H7 (cell line): ENCODE measurements at regions not wholly inside any gene's neighbourhood (a gene's known extent, or its start where the extent isn't known, plus 50 kb on each side); places are given as distances from the start of the nearest gene placed in this dataset.

Experiments
- DNase-seq: peaks from one replicate; pipeline ENCODE4 v3.0.0; 2012
- H3K27me3 ChIP-seq: 2 replicates; pipeline ENCODE4 v1.6.0; 2011; ENCODE audit warnings: mild to moderate bottlenecking, low read length; ENCODE audit not compliant: control insufficient read depth, insufficient read depth
- H3K36me3 ChIP-seq: replicated peaks from 2 replicates; pipeline ENCODE4 v1.5.1; 2011; ENCODE audit warnings: low read length; ENCODE audit not compliant: control insufficient read depth, insufficient read depth
- H3K4me3 ChIP-seq: 2 replicates; pipeline ENCODE4 v1.5.1; 2011; ENCODE audit warnings: low read depth, mild to moderate bottlenecking, control low read depth, low read length, moderate library complexity; ENCODE audit not compliant: insufficient read depth

DNA sequence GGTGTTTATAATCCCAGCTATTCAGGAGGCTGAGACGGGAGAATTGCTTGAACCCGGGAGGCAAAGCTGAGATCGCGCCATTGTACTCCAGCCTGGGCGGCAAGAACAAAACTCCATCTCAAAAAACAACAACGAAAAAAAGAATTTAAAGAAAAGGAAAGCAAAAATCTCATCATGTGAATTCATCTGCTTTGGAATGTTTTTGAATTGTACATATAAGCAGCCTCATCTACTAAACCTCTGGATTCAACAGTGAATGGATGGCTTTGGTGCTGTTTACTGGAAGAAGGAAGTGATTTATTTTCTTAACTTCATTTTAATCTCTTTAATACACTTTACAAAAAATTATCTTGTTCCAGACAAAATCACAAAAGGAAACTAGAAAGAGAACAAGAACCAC is 51.8 kb upstream of the PNRC1 start:
- Histone ChIP-seq H3K4me3 (no peak overlapping the region), H3K27me3 (no peaks in the 10 kb centered on the region), H3K36me3 (no peaks in the 10 kb centered on the region)
- no peak for DNase-seq

GRCh38 chr6:89027756-89028155 is 52.8 kb upstream of the PNRC1 start:
- Histone ChIP-seq H3K36me3 (no peaks in the 10 kb centered on the region), H3K4me3 (no peak overlapping the region), H3K27me3 (no peaks in the 10 kb centered on the region)
- DNase-seq: no peak

DNA sequence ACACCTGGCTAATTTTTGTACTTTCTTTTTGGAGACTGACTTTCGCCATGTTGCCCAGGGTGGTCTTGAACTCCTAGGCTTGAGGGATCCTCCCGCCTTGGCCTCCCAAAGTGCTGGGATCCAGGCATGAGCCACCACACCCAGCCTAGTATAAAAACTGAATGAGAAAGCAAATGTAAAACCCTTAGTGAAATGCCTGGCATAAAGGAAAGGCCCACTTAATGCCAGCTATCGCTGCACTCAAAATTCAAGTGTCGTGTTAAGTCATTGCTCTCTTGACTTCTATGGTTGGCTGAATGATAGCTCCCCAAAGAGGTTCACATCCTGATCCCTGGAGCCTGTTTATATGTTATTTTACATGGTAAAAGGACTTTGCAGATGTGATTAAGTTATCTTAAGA is 54.4 kb upstream of the PNRC1 start:
- no peak for DNase-seq

DNA sequence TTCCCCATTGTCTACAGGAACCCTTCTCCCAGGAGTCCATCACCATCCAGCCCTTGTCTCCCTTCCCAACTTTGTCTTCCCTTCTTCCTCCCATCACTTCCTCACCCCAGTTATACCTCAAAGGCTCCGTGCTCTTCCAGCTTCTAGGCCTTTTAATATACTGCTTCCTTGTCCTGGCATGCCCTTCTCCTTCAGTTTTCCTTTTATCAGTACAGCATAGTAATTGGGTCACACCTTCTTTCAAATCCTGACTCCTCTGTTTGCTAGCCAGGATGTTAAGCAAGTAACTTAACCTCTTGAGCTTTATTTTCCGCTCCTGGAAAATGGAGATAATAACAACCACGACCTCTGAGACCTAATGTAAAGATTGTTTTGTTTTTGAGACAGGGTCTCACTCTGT is 54.9 kb upstream of the PNRC1 start:
- Histone ChIP-seq H3K36me3 (no peaks in the 10 kb centered on the region), H3K27me3 (no peaks in the 10 kb centered on the region), H3K4me3 (no peak overlapping the region)
- DNase-seq: no peak

More for the DNA sequence above, 54.4 kb upstream of the PNRC1 start:
- H3K27me3 ChIP-seq: no peaks in the 10 kb centered on the region
- H3K36me3 ChIP-seq: no peaks in the 10 kb centered on the region
- no peak overlapping the region for H3K4me3 ChIP-seq

DNA sequence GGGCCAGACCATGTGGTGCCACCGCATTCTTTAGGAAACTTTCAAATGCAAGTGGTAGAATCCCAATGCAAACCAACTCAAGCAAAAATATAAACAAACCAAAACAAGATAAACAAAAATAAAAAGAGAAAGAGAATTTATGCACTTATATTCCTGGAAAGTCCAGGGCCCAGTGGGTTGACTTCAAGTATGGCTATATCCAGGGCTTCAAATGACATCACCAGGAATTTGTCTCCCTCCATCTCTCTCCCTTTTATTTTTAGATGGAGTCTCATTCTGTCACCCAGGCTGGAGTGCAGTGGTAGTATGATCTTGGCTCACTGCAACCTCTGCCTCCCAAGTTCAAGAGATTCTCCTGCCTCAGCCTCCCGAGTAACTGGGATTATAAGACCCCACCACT is 56.1 kb upstream of the PNRC1 start:
- Histone ChIP-seq H3K27me3 (no peaks in the 10 kb centered on the region), H3K4me3 (no peak overlapping the region), H3K36me3 (no peaks in the 10 kb centered on the region)
- no peak for DNase-seq

- DNase-seq: no peak
- Histone ChIP-seq H3K27me3 (no peaks in the 10 kb centered on the region), H3K4me3 (no peak overlapping the region), H3K36me3 (no peaks in the 10 kb centered on the region)
Measured at GRCh38 chr6:89023591-89024441, 56.7 kb upstream of the PNRC1 start.

GRCh38 chr6:89022798-89023197 is 57.8 kb upstream of the PNRC1 start:
- no peak for DNase-seq
- Histone ChIP-seq H3K27me3 (no peaks in the 10 kb centered on the region), H3K4me3 (no peak overlapping the region), H3K36me3 (no peaks in the 10 kb centered on the region)

DNA sequence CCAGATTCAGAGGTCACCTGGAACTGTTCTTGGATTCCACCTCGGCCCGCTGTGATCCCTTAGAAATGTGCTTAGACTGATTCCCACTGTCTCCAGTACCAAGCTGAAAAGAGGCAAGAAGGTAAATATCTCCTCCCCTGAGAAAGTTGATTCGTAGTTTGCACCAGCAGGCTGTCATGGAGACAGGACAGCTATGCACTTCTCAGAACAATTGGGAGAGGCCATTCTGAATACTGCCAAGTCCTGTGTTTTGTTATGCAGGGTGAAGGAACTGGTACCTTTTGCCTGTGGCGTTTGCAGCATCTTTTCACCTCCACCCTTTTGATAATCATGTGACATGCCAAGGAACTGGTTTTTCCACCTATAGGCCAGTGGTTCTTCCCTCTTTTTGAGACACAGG is 58.2 kb upstream of the RNGTT start:
- H3K4me3 ChIP-seq: no peak overlapping the region
- H3K36me3 ChIP-seq: no peaks in the 10 kb centered on the region
- peak; percentile 36 for DNase-seq
- H3K27me3 ChIP-seq: no peaks in the 10 kb centered on the region

DNA sequence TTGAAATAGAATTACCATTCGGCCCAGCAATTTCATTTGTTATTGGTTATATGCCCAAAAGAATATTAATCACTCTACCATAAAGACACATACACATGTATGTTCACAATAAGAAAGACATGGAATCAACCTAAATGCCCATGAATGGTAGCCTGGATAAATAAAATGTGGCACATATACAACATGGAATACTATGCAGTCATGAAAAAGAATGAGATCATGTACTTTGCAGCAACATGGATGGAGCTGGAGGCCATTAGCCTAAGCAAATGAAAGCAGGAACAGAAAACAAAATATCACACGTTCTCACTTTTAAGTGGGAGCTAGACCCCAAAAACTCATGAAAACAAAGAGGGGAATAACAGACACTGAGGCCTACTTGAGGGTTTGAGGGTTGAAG is 52.6 kb upstream of the RNGTT start:
- Histone ChIP-seq H3K36me3 (no peaks in the 10 kb centered on the region), H3K4me3 (no peak overlapping the region), H3K27me3 (no peaks in the 10 kb centered on the region)
- no peak for DNase-seq

GRCh38 chr6:89013438-89013837 is 50.0 kb upstream of the RNGTT start:
- DNase-seq: no peak
- H3K4me3 ChIP-seq: no peak overlapping the region
- H3K27me3 ChIP-seq: no peaks in the 10 kb centered on the region
- H3K36me3 ChIP-seq: no peaks in the 10 kb centered on the region
